ENCODE measurements at regions not wholly inside any gene's neighbourhood (a gene's known extent, or its start where the extent isn't known, plus 50 kb on each side); places are given as distances from the start of the nearest gene placed in this dataset.

DNA sequence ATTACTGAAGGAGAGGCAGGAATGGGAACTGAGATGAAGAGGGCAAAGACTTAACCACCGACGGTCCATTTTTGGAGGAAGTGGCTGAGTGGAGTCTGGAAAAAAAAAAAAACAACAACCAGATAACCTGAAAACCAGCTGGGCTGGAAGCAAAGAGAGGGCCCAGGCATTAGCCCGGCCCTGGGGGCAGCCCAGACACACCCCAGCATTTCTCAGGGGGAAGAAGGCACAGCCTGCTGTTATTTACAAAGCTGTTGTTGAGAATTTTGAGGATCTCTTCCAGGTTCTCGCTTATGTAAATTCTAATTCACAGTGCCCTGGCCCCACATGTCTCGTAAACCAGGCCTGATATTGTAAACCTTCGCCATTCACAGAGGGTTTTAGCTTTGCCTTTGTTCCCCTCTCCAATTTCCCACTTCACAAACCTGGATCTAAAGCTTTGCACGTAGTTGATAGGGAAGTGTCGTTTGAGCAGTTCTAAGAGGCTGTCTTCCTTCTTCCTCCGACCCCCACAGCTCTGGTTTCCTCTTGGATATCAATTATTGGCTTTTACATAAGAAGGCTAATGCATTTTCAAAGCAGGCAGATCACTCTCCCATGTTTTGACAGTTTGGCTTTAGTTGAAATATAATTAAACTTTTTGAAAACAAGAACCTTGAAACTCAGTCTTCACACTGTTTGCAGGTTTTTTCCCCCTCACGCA lies 161.8 kb upstream of the IRF2BP2 start:
- TF ChIP-seq EP300 (IDR thresholded peaks at IDR 0.05; ENCODE audit: borderline replicate concordance) = no peak
- TF ChIP-seq TEAD4 (IDR thresholded peaks at IDR 0.05) = no peak
- TF ChIP-seq TAF1 (IDR thresholded peaks at IDR 0.05; ENCODE audit: low read depth) = no peak
- no peak for TF ChIP-seq RAD21 (IDR thresholded peaks at IDR 0.05; ENCODE audit: low read depth)
- TF ChIP-seq YY1 (IDR thresholded peaks at IDR 0.05; ENCODE audit: low read depth) = no peak
- TF ChIP-seq CEBPB (IDR thresholded peaks at IDR 0.05) = no peak
- TF ChIP-seq CREB1 (IDR thresholded peaks at IDR 0.05; ENCODE audit: low read depth) = no peak
